Skeletal muscle tissue (tissue), 3 donors: ENCODE measurements at regions not wholly inside any gene's neighbourhood (a gene's known extent, or its start where the extent isn't known, plus 50 kb on each side); places are given as distances from the start of the nearest gene placed in this dataset.

Experiments used
- H3K27ac ChIP-seq: one replicate; pipeline ENCODE4 v1.7.0; 2013; ENCODE audit warnings: mild to moderate bottlenecking, low read depth, low read length, inconsistent platforms
- H3K27me3 ChIP-seq, 3 donors: one replicate each; pipeline ENCODE4 v1.7.0; 2013; ENCODE audit warnings: low read length in 3 of 3; ENCODE audit not compliant: control insufficient read depth in 3 of 3, insufficient read depth in 3 of 3
- H3K36me3 ChIP-seq, 3 donors: one replicate each; pipeline ENCODE4 v1.7.0; 2013; ENCODE audit warnings: low read length in 3 of 3; ENCODE audit not compliant: control insufficient read depth in 3 of 3, insufficient read depth in 3 of 3
- H3K4me1 ChIP-seq, 3 donors: one replicate each; pipeline ENCODE4 v1.7.0; 2013; ENCODE audit warnings: low read length in 3 of 3, mild to moderate bottlenecking in 3 of 3; ENCODE audit not compliant: control insufficient read depth in 3 of 3, insufficient read depth in 3 of 3
- H3K4me3 ChIP-seq, 3 donors: one replicate each; pipeline ENCODE4 v1.7.0; 2013; ENCODE audit warnings: low read length in 3 of 3
- H3K9ac ChIP-seq, 3 donors: one replicate each; pipeline ENCODE4 v1.7.0; 2013; ENCODE audit warnings: low read length in 3 of 3, mild to moderate bottlenecking in 3 of 3, moderate library complexity in 2 of 3, low read depth in 1 of 3
- H3K9me3 ChIP-seq, 3 donors: one replicate each; pipeline ENCODE4 v1.7.0; 2013; ENCODE audit warnings: low read length in 3 of 3; ENCODE audit not compliant: control insufficient read depth in 3 of 3
- donor health status: Osteomylitis.

DNA sequence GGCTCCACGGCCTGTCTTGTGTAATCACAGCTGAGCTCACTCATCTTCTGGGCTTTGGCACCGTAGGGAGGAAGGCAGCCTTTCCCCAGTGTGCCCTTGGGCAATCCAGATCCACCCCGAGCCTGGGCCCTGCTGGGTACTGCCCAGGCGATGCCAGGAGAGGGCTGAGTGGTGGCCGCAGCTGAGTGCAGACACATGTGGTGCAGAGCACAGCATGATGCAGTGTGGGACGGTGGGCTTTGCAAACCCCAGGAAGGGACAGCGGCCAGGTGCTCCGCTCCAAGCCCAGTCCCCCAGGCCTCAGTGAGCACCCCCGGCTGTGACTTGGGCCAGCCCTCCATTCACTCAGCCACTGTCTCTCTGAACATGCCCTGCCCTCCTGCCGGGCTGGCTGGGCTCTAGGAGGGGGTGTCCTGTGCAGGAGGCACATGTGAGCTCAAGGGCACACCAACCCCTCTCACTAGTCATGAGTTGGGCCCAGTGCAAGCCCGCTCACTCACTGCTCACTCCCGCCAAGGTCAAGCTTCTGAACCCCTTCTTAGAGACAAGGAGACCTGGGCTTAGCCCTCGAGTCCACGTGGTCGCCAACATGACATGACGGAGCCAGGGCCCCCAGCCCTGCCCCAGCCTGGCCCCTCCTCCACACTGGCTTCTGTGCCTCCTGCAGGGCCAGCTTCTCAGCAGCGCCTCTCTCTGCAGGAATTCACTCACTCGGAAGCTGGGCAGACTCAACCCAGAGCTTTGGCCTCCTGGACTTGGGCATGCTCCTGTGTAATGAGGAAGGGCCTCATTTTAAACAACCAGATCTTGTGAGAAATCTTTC, 77.5 kb upstream of the INSIG1 start:
- Histone ChIP-seq H3K36me3 (no peaks in the 10 kb centered on the region), H3K9ac (no peak overlapping the region), H3K9me3 (no peaks in the 10 kb centered on the region), H3K4me3 (no peak overlapping the region), H3K27ac (no peak overlapping the region), H3K4me1 (no peaks in the 10 kb centered on the region), H3K27me3 (peaks cover under 1 to 16% (median 5%) of the 10 kb centered on the region in 3 donors)

DNA sequence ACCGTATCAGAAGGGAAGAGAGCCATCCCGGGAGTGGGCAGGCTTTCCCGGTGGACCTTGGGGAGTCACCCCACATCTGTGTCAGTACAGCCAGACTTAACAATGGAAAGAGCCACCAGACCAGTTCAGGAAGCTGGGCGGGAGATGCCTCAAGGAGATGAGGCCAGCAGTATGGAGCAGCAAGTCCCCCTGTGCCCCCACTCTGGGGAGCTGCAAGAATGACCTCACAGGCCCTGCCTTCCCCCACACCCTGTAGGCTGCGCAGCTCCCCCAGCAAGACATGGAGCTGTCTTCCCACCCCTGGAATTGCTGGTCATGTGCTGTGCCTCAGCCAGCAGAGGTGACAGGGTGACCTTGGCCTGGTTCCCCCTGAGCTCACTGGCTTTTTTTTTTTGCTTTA, 76.8 kb upstream of the INSIG1 start:
- H3K27ac ChIP-seq = no peak overlapping the region
- H3K9ac ChIP-seq = no peak overlapping the region
- no peak overlapping the region for H3K4me3 ChIP-seq
- no peaks in the 10 kb centered on the region for H3K36me3 ChIP-seq
- H3K4me1 ChIP-seq = no peaks in the 10 kb centered on the region
- H3K27me3 ChIP-seq = peaks cover 0 to 16% (median 8%) of the 10 kb centered on the region in 3 donors
- H3K9me3 ChIP-seq = no peaks in the 10 kb centered on the region

DNA sequence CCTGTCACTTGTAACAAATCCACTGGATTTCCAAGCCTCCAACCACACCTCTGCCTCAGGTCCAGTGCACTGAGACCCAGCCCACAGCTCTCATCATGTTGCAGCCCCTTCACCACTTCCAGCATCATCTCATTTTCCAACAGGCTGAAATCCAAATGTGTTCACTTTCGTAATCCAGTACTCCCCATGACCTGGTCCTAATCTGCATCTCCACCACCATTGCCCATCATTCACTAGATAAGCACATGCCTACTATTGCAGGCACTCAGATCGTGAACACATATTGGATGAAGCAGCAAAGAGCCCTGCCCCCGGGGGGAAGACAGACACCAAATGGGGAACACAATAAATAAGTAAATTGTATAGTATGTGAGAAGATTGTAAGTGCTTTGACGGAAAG, 76.1 kb upstream of the INSIG1 start:
- Histone ChIP-seq H3K27me3 (peaks cover 0 to 12% (median 8%) of the 10 kb centered on the region in 3 donors), H3K27ac (no peak overlapping the region), H3K4me3 (no peak overlapping the region), H3K9me3 (no peaks in the 10 kb centered on the region), H3K9ac (no peak overlapping the region), H3K4me1 (no peaks in the 10 kb centered on the region), H3K36me3 (no peaks in the 10 kb centered on the region)

DNA sequence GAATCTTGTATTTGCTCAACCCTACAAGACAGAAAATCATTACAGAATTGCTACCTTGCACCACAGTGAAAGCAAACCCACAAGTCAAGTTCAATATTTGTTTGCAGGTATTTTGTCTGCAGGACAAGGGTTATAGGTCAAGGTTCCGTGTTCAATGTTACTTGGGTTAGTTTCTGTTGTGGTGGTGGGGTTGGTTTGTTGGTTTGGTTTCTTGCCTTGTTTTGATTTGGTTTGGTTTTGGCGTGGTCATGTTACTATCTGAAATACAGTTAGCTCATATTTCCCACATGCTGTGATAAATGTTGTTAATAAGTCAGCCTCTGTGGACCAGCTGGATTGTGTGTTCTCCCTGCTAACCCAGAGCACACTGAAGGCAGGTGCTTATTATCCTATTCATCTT, 75.6 kb upstream of the INSIG1 start:
- Histone ChIP-seq H3K27ac (no peak overlapping the region), H3K4me1 (no peaks in the 10 kb centered on the region), H3K4me3 (no peak overlapping the region), H3K9ac (no peak overlapping the region), H3K27me3 (peaks cover 0 to 8% (median 7%) of the 10 kb centered on the region in 3 donors), H3K9me3 (no peaks in the 10 kb centered on the region), H3K36me3 (no peaks in the 10 kb centered on the region)

DNA sequence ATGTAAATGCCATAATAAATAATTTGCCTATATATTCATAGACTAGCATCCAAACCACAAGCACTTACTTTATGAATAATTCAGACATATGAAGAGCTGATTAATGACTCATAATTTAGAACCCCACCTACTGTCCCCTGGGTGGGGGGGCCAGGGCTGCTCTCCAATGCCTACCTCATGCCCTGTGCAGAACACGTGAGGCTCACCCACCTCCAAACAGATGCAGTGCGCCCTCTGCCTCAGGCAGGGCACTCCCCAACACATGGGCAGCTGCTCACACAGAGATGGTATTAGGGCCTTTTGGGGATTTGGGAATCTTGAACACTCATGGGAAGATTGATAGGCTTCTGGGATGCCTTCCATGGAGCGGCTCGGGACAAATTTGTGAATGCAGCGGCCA, 75.1 kb upstream of the INSIG1 start:
- H3K4me3 ChIP-seq = no peak overlapping the region
- peaks cover 0 to 8% (median 7%) of the 10 kb centered on the region in 3 donors for H3K27me3 ChIP-seq
- H3K27ac ChIP-seq = no peak overlapping the region
- H3K36me3 ChIP-seq = no peaks in the 10 kb centered on the region
- no peaks in the 10 kb centered on the region for H3K9me3 ChIP-seq
- H3K9ac ChIP-seq = no peak overlapping the region
- H3K4me1 ChIP-seq = no peaks in the 10 kb centered on the region

DNA sequence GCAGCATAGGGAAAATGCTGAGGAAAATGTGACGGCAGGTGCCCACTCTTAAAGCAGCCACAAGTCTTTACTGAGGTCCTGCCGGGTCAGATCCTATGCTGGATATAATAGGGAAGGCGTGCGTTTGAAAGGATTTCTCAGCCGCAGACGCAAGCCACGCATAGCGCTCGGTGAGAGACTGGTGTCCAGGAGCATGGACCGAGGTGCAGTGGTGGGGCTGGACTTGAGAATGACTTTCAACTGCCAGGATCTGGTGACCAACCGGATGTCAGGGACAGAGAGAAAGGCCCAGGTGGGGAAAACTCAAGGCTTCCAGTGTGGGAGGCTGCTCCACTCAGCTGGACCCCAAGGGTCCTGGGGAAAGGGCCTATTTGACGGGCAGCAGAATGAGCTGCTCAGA, 74.7 kb upstream of the INSIG1 start:
- Histone ChIP-seq H3K9me3 (no peaks in the 10 kb centered on the region), H3K4me3 (no peak overlapping the region), H3K27me3 (peaks cover 0 to 8% (median 7%) of the 10 kb centered on the region in 3 donors), H3K9ac (no peak overlapping the region), H3K4me1 (no peaks in the 10 kb centered on the region), H3K27ac (no peak overlapping the region), H3K36me3 (no peaks in the 10 kb centered on the region)

DNA sequence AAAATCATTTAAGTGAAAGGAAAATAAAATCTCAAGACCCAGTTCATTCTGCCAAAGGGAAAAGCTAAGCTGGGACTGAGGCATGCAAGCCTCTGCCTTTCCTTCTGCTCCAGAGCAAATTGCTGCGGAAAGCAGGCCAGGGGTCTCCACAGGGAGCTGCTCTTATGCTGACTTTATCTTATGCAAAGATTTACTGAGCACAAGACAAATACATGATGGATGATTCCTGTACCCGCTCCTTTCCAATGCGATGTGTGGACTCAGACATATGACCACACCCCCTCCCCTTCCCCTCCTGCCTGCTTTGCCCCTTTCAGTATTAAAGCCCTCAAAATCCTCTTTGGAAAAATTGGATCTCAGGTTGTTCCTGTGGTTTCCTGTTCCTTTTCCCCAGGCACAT, 74.2 kb upstream of the INSIG1 start:
- Histone ChIP-seq H3K9me3 (no peaks in the 10 kb centered on the region), H3K9ac (no peak overlapping the region), H3K27me3 (peaks cover 0 to 8% (median 4%) of the 10 kb centered on the region in 3 donors), H3K4me3 (no peak overlapping the region), H3K4me1 (no peaks in the 10 kb centered on the region), H3K27ac (no peak overlapping the region), H3K36me3 (no peaks in the 10 kb centered on the region)

DNA sequence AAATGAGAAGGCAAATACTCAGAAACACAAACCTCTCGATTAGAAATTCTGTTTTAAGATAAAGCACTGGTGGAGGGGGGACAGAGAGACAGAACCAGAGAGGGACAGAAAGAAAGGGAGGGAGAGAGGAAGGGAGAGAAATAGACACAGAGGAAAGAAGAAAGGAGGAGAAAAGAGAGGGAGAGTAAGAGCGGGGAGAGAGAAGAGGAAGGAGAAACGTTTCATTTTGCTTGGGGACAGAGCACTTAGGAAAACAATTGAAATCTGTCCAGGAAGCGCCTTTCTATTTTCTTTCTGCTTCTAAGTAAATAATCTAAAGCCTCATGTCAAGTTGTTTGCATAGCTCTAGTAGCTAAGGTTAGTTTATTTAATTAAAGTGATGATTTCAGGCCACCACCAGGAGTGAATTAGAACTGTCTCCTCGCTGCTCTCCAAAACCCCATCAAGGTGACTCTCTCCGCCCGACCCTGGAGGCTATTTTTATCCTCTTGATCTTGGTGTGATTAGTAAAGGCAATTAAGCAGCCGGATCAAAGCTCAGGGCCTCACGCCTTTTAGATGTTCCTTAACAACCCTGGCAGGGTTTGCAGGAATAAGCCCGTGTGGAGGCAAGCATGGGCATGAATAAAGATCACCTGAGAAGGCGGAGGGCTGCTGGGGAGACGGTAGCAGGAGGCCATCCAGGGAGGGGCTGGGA, 73.4 kb upstream of the INSIG1 start:
- H3K9ac ChIP-seq = no peak overlapping the region
- no peak overlapping the region for H3K27ac ChIP-seq
- H3K27me3 ChIP-seq = peaks cover 0 to 8% (median 0%) of the 10 kb centered on the region in 3 donors
- peaks cover 0 to 3% (median 2%) of the 10 kb centered on the region in 3 donors for H3K4me1 ChIP-seq
- no peaks in the 10 kb centered on the region for H3K9me3 ChIP-seq
- H3K36me3 ChIP-seq = no peaks in the 10 kb centered on the region
- H3K4me3 ChIP-seq = no peak overlapping the region

DNA sequence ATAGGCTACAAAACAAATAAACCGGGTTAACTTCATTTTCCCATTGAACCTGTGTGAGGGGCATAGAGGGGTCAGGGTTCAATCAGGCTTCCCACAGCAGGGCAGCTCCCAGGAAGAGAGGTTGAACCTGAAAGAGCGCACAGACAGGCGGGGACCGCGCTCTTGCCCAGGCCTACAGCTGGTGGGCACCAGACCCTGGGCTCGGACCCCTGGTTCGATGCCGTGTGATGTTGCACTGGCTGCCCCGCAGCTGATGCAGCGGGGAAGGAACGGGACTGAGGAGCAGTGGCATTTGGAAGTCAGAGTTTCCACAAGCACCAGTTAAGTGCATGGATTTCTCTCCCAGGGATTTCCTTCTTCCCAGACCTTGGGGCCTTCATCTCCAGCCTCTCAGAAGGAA, 72.6 kb upstream of the INSIG1 start:
- Histone ChIP-seq H3K4me1 (peaks cover 3 to 9% (median 6%) of the 10 kb centered on the region in 3 donors), H3K27me3 (peaks cover 0 to 8% (median 0%) of the 10 kb centered on the region in 3 donors), H3K4me3 (no peak overlapping the region), H3K9ac (no peak overlapping the region), H3K36me3 (no peaks in the 10 kb centered on the region), H3K9me3 (no peaks in the 10 kb centered on the region), H3K27ac (no peak overlapping the region)

DNA sequence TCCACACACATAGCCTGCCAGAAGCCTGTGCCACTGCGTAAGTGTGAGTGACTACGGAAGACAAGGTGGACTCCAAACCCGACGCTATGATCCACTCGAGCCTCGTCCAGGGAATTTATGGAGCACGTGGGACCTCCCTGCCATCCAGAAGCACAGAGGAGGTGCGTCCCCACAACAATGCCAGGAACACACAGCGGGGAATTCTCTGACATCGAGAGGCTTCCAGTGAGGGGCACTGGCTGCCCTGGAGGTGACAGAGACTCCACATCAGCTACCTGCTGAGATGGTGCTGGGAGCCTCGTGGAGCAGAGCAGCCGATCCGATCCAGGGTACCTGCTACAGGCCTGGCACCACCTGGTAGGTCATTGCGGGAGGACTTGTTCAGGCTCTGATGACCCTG, 72.2 kb upstream of the INSIG1 start:
- H3K9me3 ChIP-seq = no peaks in the 10 kb centered on the region
- peaks cover 3 to 9% (median 6%) of the 10 kb centered on the region in 3 donors for H3K4me1 ChIP-seq
- no peak overlapping the region for H3K27ac ChIP-seq
- peaks cover 0 to 8% (median 0%) of the 10 kb centered on the region in 3 donors for H3K27me3 ChIP-seq
- no peak overlapping the region for H3K4me3 ChIP-seq
- no peak overlapping the region for H3K9ac ChIP-seq
- no peaks in the 10 kb centered on the region for H3K36me3 ChIP-seq
